ENCODE measurements at regions not wholly inside any gene's neighbourhood (a gene's known extent, or its start where the extent isn't known, plus 50 kb on each side); places are given as distances from the start of the nearest gene placed in this dataset.
"Not testable (repeated sequence)": the region's sequence is repeated elsewhere in the genome, so short reads cannot be mapped to it uniquely, and the experiment has no call there.

- peaks cover 0 to 4% (median 0%) of the 10 kb centered on the region in 3 donors for H3K36me3 Mint-ChIP-seq
- POLR2A ChIA-PET, result no interaction called here
- no peak overlapping the region for H3K27ac ChIP-seq (ENCODE audit: low read depth, low read length)
These were observed 54.4 kb upstream of the JAK1 start for GRCh38 chr1:65020774-65021173.

GRCh38 chr1:65021795-65022194 is 55.4 kb upstream of the JAK1 start:
- Mint-ChIP-seq H3K27ac (peak overlapping the region in 4 of 8 donors; percentile 12 to 32 (median 23)), H3K4me1 (peaks cover 5 to 19% (median 16%) of the 10 kb centered on the region in 3 donors), H3K36me3 (peaks cover 0 to 4% (median 0%) of the 10 kb centered on the region in 3 donors), H3K27me3 (no peaks in the 10 kb centered on the region), H3K4me3 (no peak overlapping the region), H3K9me3 (no peaks in the 10 kb centered on the region)
- ChIA-PET POLR2A (no interaction called here), CTCF (interaction anchor here (1.0 to 1.2 kb wide), 3 partner anchors 13 to 298 kb away, joined by 3 to 4 read pairs (median 3); no protein-coding TSS in a partner anchor)
- no peak for DNase-seq
- H3K36me3 ChIP-seq (ENCODE audit: insufficient read depth, low read length), result no peaks in the 10 kb centered on the region
- H3K9me3 ChIP-seq (ENCODE audit: low read length), result no peaks in the 10 kb centered on the region
- no peaks in the 10 kb centered on the region for H3K4me1 ChIP-seq (ENCODE audit: insufficient read depth, low read length)
- no peaks in the 10 kb centered on the region for H3K27me3 ChIP-seq (ENCODE audit: insufficient read depth, low read length, poor library complexity, severe bottlenecking)
- H3K4me3 ChIP-seq (ENCODE audit: low read length), result no peak overlapping the region
- H3K27ac ChIP-seq (ENCODE audit: low read depth, low read length), result no peak overlapping the region

More at GRCh38 chr1:65020774-65021173, 54.4 kb upstream of the JAK1 start:
- no peaks in the 10 kb centered on the region for H3K36me3 ChIP-seq (ENCODE audit: insufficient read depth, low read length)
- peak overlapping the region in 3 of 8 donors; percentile 40 to 66 (median 46) for H3K27ac Mint-ChIP-seq
- no peak for DNase-seq
- peaks cover 6 to 17% (median 16%) of the 10 kb centered on the region in 3 donors for H3K4me1 Mint-ChIP-seq
- CTCF ChIA-PET, result interaction anchor here (0.9 to 1.5 kb wide), 7 partner anchors 14 to 297 kb away, joined by 3 to 7 read pairs (median 3); no protein-coding TSS in a partner anchor
- no peaks in the 10 kb centered on the region for H3K27me3 Mint-ChIP-seq
- H3K4me3 ChIP-seq (ENCODE audit: low read length), result no peak overlapping the region
- no peak overlapping the region for H3K4me3 Mint-ChIP-seq
- H3K9me3 ChIP-seq (ENCODE audit: low read length), result no peaks in the 10 kb centered on the region
- H3K4me1 ChIP-seq (ENCODE audit: insufficient read depth, low read length), result no peaks in the 10 kb centered on the region
- no peaks in the 10 kb centered on the region for H3K9me3 Mint-ChIP-seq
- no peaks in the 10 kb centered on the region for H3K27me3 ChIP-seq (ENCODE audit: insufficient read depth, low read length, poor library complexity, severe bottlenecking)

GRCh38 chr1:65022216-65022615 is 55.9 kb upstream of the JAK1 start:
- CTCF ChIA-PET, result interaction anchor here (1.2 kb wide), 1 partner anchor 12 kb away, joined by 3 read pairs; no protein-coding TSS in a partner anchor

GRCh38 chr1:65025794-65026193 is 59.4 kb upstream of the JAK1 start:
- no peaks in the 10 kb centered on the region for H3K36me3 ChIP-seq (ENCODE audit: insufficient read depth, low read length)
- no peak overlapping the region for H3K4me3 ChIP-seq (ENCODE audit: low read length)
- no peak for DNase-seq
- ChIA-PET CTCF (interaction anchor here (1.2 kb wide), 1 partner anchor 24 kb away, joined by 3 read pairs; no protein-coding TSS in a partner anchor), POLR2A (no interaction called here)
- no peaks in the 10 kb centered on the region for H3K9me3 Mint-ChIP-seq
- H3K4me3 Mint-ChIP-seq, result no peak overlapping the region
- peak overlapping the region in 1 of 8 donors; percentile 21 for H3K27ac Mint-ChIP-seq
- H3K27me3 ChIP-seq (ENCODE audit: insufficient read depth, low read length, poor library complexity, severe bottlenecking), result no peaks in the 10 kb centered on the region
- H3K9me3 ChIP-seq (ENCODE audit: low read length), result no peaks in the 10 kb centered on the region
- peaks cover 3 to 4% (median 4%) of the 10 kb centered on the region in 3 donors for H3K36me3 Mint-ChIP-seq
- no peaks in the 10 kb centered on the region for H3K27me3 Mint-ChIP-seq
- peaks cover 9 to 30% (median 19%) of the 10 kb centered on the region in 3 donors for H3K4me1 Mint-ChIP-seq
- H3K27ac ChIP-seq (ENCODE audit: low read depth, low read length), result no peak overlapping the region
- H3K4me1 ChIP-seq (ENCODE audit: insufficient read depth, low read length), result no peaks in the 10 kb centered on the region

More at GRCh38 chr1:65022216-65022615, 55.9 kb upstream of the JAK1 start:
- Mint-ChIP-seq H3K36me3 (peaks cover 0 to 4% (median 0%) of the 10 kb centered on the region in 3 donors), H3K4me1 (peaks cover 5 to 20% (median 16%) of the 10 kb centered on the region in 3 donors), H3K4me3 (no peak overlapping the region), H3K27ac (peak overlapping the region in 1 of 8 donors; percentile 32), H3K27me3 (no peaks in the 10 kb centered on the region), H3K9me3 (no peaks in the 10 kb centered on the region)
- Histone ChIP-seq H3K36me3 (ENCODE audit: insufficient read depth, low read length) (no peaks in the 10 kb centered on the region), H3K4me3 (ENCODE audit: low read length) (no peak overlapping the region), H3K4me1 (ENCODE audit: insufficient read depth, low read length) (no peaks in the 10 kb centered on the region), H3K27me3 (ENCODE audit: insufficient read depth, low read length, poor library complexity, severe bottlenecking) (no peaks in the 10 kb centered on the region), H3K9me3 (ENCODE audit: low read length) (no peaks in the 10 kb centered on the region), H3K27ac (ENCODE audit: low read depth, low read length) (no peak overlapping the region)
- no peak for DNase-seq
- POLR2A ChIA-PET, result no interaction called here

- H3K36me3 Mint-ChIP-seq, result peaks cover 3 to 4% (median 4%) of the 10 kb centered on the region in 3 donors
- no peak overlapping the region for H3K4me3 ChIP-seq (ENCODE audit: low read length)
- ChIA-PET CTCF (interaction anchor here (0.6 to 1.2 kb wide), 2 partner anchors 23 to 358 kb away, joined by 3 read pairs; no protein-coding TSS in a partner anchor), POLR2A (no interaction called here)
- no peaks in the 10 kb centered on the region for H3K36me3 ChIP-seq (ENCODE audit: insufficient read depth, low read length)
- DNase-seq, result no peak
- H3K4me1 Mint-ChIP-seq, result peaks cover 9 to 28% (median 14%) of the 10 kb centered on the region in 3 donors
- no peaks in the 10 kb centered on the region for H3K27me3 ChIP-seq (ENCODE audit: insufficient read depth, low read length, poor library complexity, severe bottlenecking)
- H3K27ac Mint-ChIP-seq, result peak overlapping the region in 2 of 8 donors; percentile 21 to 73
- no peaks in the 10 kb centered on the region for H3K27me3 Mint-ChIP-seq
- no peaks in the 10 kb centered on the region for H3K9me3 Mint-ChIP-seq
- no peak overlapping the region for H3K27ac ChIP-seq (ENCODE audit: low read depth, low read length)
- H3K9me3 ChIP-seq (ENCODE audit: low read length), result no peaks in the 10 kb centered on the region
- H3K4me1 ChIP-seq (ENCODE audit: insufficient read depth, low read length), result no peaks in the 10 kb centered on the region
- H3K4me3 Mint-ChIP-seq, result no peak overlapping the region
These were observed 59.9 kb upstream of the JAK1 start for GRCh38 chr1:65026235-65026634.

- CTCF ChIA-PET, result no interaction called here
- peaks cover 9 to 25% (median 10%) of the 10 kb centered on the region in 3 donors for H3K4me1 Mint-ChIP-seq
These were observed 61.5 kb upstream of the JAK1 start for GRCh38 chr1:65027666-65028358.

GRCh38 chr1:65029434-65029833 is 63.1 kb upstream of the JAK1 start:
- Mint-ChIP-seq H3K4me1 (peaks cover 10 to 25% (median 12%) of the 10 kb centered on the region in 3 donors), H3K27ac (peak overlapping the region in 1 of 8 donors; percentile 60)
- CTCF ChIA-PET; H3K36me3 ChIP-seq (ENCODE audit: insufficient read depth, low read length); H3K4me3 Mint-ChIP-seq; H3K4me3 ChIP-seq (ENCODE audit: low read length); H3K36me3 Mint-ChIP-seq; H3K27me3 ChIP-seq (ENCODE audit: insufficient read depth, low read length, poor library complexity, severe bottlenecking); H3K9me3 Mint-ChIP-seq; DNase-seq; H3K27ac ChIP-seq (ENCODE audit: low read depth, low read length); H3K4me1 ChIP-seq (ENCODE audit: insufficient read depth, low read length); POLR2A ChIA-PET; H3K9me3 ChIP-seq (ENCODE audit: low read length); H3K27me3 Mint-ChIP-seq: not testable (repeated sequence)

More at GRCh38 chr1:65027666-65028358, 61.5 kb upstream of the JAK1 start:
- Mint-ChIP-seq H3K9me3 (no peaks in the 10 kb centered on the region), H3K4me3 (no peak overlapping the region), H3K27me3 (no peaks in the 10 kb centered on the region), H3K36me3 (peaks cover 3 to 4% (median 4%) of the 10 kb centered on the region in 3 donors), H3K27ac (peak overlapping the region in 1 of 8 donors; percentile 76)
- POLR2A ChIA-PET, result no interaction called here
- Histone ChIP-seq H3K36me3 (ENCODE audit: insufficient read depth, low read length) (no peaks in the 10 kb centered on the region), H3K27me3 (ENCODE audit: insufficient read depth, low read length, poor library complexity, severe bottlenecking) (no peaks in the 10 kb centered on the region), H3K9me3 (ENCODE audit: low read length) (no peaks in the 10 kb centered on the region), H3K27ac (ENCODE audit: low read depth, low read length) (no peak overlapping the region), H3K4me3 (ENCODE audit: low read length) (no peak overlapping the region), H3K4me1 (ENCODE audit: insufficient read depth, low read length) (no peaks in the 10 kb centered on the region)
- DNase-seq, result no peak

- CTCF ChIA-PET, result interaction anchor here (1.0 to 1.3 kb wide), 2 partner anchors 13 to 27 kb away, joined by 3 read pairs; no protein-coding TSS in a partner anchor
- H3K4me1 Mint-ChIP-seq; H3K4me3 ChIP-seq (ENCODE audit: low read length); H3K27ac Mint-ChIP-seq; H3K27ac ChIP-seq (ENCODE audit: low read depth, low read length); H3K9me3 ChIP-seq (ENCODE audit: low read length); H3K4me1 ChIP-seq (ENCODE audit: insufficient read depth, low read length); H3K4me3 Mint-ChIP-seq; H3K27me3 ChIP-seq (ENCODE audit: insufficient read depth, low read length, poor library complexity, severe bottlenecking); POLR2A ChIA-PET; H3K36me3 ChIP-seq (ENCODE audit: insufficient read depth, low read length); H3K27me3 Mint-ChIP-seq; H3K9me3 Mint-ChIP-seq; DNase-seq: not testable (repeated sequence)
- H3K36me3 Mint-ChIP-seq, result peaks cover 0 to 18% (median 0%) of the 10 kb centered on the region in 3 donors
These were observed 68.5 kb upstream of the JAK1 start for GRCh38 chr1:65034879-65035278.

All from CD8-positive, alpha-beta memory T cell (primary cell).